ENCODE measurements at regions not wholly inside any gene's neighbourhood (a gene's known extent, or its start where the extent isn't known, plus 50 kb on each side); places are given as distances from the start of the nearest gene placed in this dataset.

GRCh38 chr12:130258863-130259262 lies 78.8 kb upstream of the PIWIL1 start:
- 86 to 89% methylated on average over 7 to 10 of the region's 10 CpGs for WGBS, 2 experiments (ENCODE audit: insufficient coverage in 1 of 2, insufficient read length in 1 of 2)
- Histone ChIP-seq H3K4me3 (ENCODE audit: low read length) (no peak overlapping the region), H3K36me3 (ENCODE audit: control insufficient read depth, insufficient read depth, low read length) (no peaks in the 10 kb centered on the region), H3K9me3 (ENCODE audit: control insufficient read depth, low read length) (no peaks in the 10 kb centered on the region), H3K4me1 (ENCODE audit: control insufficient read depth, insufficient read depth, low read length) (no peaks in the 10 kb centered on the region), H3K27ac (ENCODE audit: low read depth, low read length) (no peak overlapping the region), H3K9ac (ENCODE audit: extremely low read depth, low read length, poor library complexity, severe bottlenecking) (no peak overlapping the region), H3K27me3 (ENCODE audit: control insufficient read depth, insufficient read depth, low read length, poor library complexity, severe bottlenecking) (peaks cover 35% of the 10 kb centered on the region)
- Mint-ChIP-seq H3K9me3 (peaks cover 4% of the 10 kb centered on the region), H3K36me3 (ENCODE audit: low read depth) (no peaks in the 10 kb centered on the region), H3K27me3 (ENCODE audit: insufficient read depth) (peaks cover 43% of the 10 kb centered on the region), H3K4me1 (no peaks in the 10 kb centered on the region), H3K27ac (no peak overlapping the region), H3K4me3 (no peak overlapping the region)
- TF ChIP-seq, protein P1, sequence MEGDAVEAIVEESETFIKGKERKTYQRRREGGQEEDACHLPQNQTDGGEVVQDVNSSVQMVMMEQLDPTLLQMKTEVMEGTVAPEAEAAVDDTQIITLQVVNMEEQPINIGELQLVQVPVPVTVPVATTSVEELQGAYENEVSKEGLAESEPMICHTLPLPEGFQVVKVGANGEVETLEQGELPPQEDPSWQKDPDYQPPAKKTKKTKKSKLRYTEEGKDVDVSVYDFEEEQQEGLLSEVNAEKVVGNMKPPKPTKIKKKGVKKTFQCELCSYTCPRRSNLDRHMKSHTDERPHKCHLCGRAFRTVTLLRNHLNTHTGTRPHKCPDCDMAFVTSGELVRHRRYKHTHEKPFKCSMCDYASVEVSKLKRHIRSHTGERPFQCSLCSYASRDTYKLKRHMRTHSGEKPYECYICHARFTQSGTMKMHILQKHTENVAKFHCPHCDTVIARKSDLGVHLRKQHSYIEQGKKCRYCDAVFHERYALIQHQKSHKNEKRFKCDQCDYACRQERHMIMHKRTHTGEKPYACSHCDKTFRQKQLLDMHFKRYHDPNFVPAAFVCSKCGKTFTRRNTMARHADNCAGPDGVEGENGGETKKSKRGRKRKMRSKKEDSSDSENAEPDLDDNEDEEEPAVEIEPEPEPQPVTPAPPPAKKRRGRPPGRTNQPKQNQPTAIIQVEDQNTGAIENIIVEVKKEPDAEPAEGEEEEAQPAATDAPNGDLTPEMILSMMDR (conservative IDR thresholded peaks at IDR 0.05): no peak
- no peak for DNase-seq

DNA sequence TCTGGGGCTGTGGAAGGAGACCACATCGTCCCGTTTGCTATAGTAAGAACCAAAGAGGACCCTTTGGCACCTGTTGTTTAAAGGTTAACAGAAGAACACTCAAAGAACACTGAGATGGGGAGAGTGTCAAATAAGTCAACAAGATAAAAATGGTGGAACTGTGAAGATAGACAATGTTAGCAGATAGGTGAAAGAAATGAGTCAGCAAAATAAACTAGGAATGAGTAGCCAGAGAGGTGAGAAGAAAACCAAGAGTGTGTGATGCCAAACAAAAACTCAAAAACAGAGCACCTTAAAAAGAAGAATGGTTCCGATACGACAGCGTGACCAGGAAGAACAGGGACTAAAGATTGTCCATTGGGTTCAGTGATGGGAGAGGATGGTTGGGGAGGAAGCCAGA lies 74.7 kb upstream of the PIWIL1 start:
- no peak overlapping the region for H3K27ac ChIP-seq (ENCODE audit: low read depth, low read length)
- 84 to 89% methylated on average over 5 of the region's 5 CpGs for WGBS, 2 experiments (ENCODE audit: insufficient coverage in 1 of 2, insufficient read length in 1 of 2)
- H3K36me3 ChIP-seq (ENCODE audit: control insufficient read depth, insufficient read depth, low read length): no peaks in the 10 kb centered on the region
- peaks cover 67% of the 10 kb centered on the region for H3K27me3 ChIP-seq (ENCODE audit: control insufficient read depth, insufficient read depth, low read length, poor library complexity, severe bottlenecking)
- H3K4me1 ChIP-seq (ENCODE audit: control insufficient read depth, insufficient read depth, low read length): no peaks in the 10 kb centered on the region
- H3K4me1 Mint-ChIP-seq: no peaks in the 10 kb centered on the region
- DNase-seq: no peak
- no peak overlapping the region for H3K9ac ChIP-seq (ENCODE audit: extremely low read depth, low read length, poor library complexity, severe bottlenecking)
- H3K27me3 Mint-ChIP-seq (ENCODE audit: insufficient read depth): peaks cover 65% of the 10 kb centered on the region
- TF ChIP-seq, protein P1 (conservative IDR thresholded peaks at IDR 0.05): no peak
- H3K27ac Mint-ChIP-seq: no peak overlapping the region
- no peaks in the 10 kb centered on the region for H3K9me3 Mint-ChIP-seq
- H3K4me3 ChIP-seq (ENCODE audit: low read length): no peak overlapping the region
- H3K4me3 Mint-ChIP-seq: no peak overlapping the region
- H3K36me3 Mint-ChIP-seq (ENCODE audit: low read depth): no peaks in the 10 kb centered on the region
- no peaks in the 10 kb centered on the region for H3K9me3 ChIP-seq (ENCODE audit: control insufficient read depth, low read length)

GRCh38 chr12:130263996-130264395 lies 73.7 kb upstream of the PIWIL1 start:
- no peak overlapping the region for H3K27ac ChIP-seq (ENCODE audit: low read depth, low read length)
- peaks cover 65% of the 10 kb centered on the region for H3K27me3 Mint-ChIP-seq (ENCODE audit: insufficient read depth)
- no peaks in the 10 kb centered on the region for H3K9me3 Mint-ChIP-seq
- H3K4me3 Mint-ChIP-seq: no peak overlapping the region
- WGBS, 2 experiments (ENCODE audit: insufficient coverage in 1 of 2, insufficient read length in 1 of 2): 94% methylated on average over 7 of the region's 7 CpGs
- H3K4me1 Mint-ChIP-seq: no peaks in the 10 kb centered on the region
- no peak overlapping the region for H3K4me3 ChIP-seq (ENCODE audit: low read length)
- no peaks in the 10 kb centered on the region for H3K9me3 ChIP-seq (ENCODE audit: control insufficient read depth, low read length)
- H3K36me3 ChIP-seq (ENCODE audit: control insufficient read depth, insufficient read depth, low read length): no peaks in the 10 kb centered on the region
- H3K27me3 ChIP-seq (ENCODE audit: control insufficient read depth, insufficient read depth, low read length, poor library complexity, severe bottlenecking): peaks cover 72% of the 10 kb centered on the region
- H3K36me3 Mint-ChIP-seq (ENCODE audit: low read depth): no peaks in the 10 kb centered on the region
- no peak overlapping the region for H3K9ac ChIP-seq (ENCODE audit: extremely low read depth, low read length, poor library complexity, severe bottlenecking)
- no peak for DNase-seq
- no peaks in the 10 kb centered on the region for H3K4me1 ChIP-seq (ENCODE audit: control insufficient read depth, insufficient read depth, low read length)
- H3K27ac Mint-ChIP-seq: no peak overlapping the region
- TF ChIP-seq, protein P1 (conservative IDR thresholded peaks at IDR 0.05): no peak
